ENCODE measurements at regions not wholly inside any gene's neighbourhood (a gene's known extent, or its start where the extent isn't known, plus 50 kb on each side); places are given as distances from the start of the nearest gene placed in this dataset.
"Not testable (repeated sequence)": the region's sequence is repeated elsewhere in the genome, so short reads cannot be mapped to it uniquely, and the experiment has no call there.

- DNase-seq (ENCODE audit: low read depth in 2 of 2) = no peak
- TF ChIP-seq, protein P1, sequence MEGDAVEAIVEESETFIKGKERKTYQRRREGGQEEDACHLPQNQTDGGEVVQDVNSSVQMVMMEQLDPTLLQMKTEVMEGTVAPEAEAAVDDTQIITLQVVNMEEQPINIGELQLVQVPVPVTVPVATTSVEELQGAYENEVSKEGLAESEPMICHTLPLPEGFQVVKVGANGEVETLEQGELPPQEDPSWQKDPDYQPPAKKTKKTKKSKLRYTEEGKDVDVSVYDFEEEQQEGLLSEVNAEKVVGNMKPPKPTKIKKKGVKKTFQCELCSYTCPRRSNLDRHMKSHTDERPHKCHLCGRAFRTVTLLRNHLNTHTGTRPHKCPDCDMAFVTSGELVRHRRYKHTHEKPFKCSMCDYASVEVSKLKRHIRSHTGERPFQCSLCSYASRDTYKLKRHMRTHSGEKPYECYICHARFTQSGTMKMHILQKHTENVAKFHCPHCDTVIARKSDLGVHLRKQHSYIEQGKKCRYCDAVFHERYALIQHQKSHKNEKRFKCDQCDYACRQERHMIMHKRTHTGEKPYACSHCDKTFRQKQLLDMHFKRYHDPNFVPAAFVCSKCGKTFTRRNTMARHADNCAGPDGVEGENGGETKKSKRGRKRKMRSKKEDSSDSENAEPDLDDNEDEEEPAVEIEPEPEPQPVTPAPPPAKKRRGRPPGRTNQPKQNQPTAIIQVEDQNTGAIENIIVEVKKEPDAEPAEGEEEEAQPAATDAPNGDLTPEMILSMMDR (IDR thresholded peaks at IDR 0.05; ENCODE audit: low read depth, low read length) = no peak
- no peak overlapping the region for H3K4me3 ChIP-seq (replicated peaks in 1 of 2; ENCODE audit: low read depth in 2 of 2, low read length in 2 of 2)
Observed at GRCh38 chr14:103192246-103192840, 69.1 kb downstream of the TNFAIP2 start.

DNA sequence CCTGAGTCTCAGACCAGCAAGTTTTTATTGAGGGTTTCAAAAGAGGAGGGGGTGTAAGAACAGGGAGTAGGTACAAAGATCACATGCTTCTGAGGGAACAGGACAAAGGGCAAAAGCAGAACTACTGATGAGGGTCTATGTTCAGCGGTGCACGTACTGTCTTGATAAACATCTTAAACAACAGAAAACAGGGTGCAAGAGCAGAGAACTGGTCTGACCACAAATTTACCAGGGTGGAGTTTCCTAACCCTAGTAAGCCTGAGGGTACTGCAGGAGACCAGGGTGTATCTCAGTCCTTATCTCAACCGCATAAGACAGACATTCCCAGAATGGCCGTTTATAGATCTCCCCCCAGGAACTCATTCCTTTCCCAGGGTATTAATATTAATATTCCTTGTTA is 69.6 kb downstream of the TNFAIP2 start:
- not testable (repeated sequence) for DNase-seq (ENCODE audit: low read depth in 2 of 2); H3K4me3 ChIP-seq (replicated peaks in 1 of 2; ENCODE audit: low read depth in 2 of 2, low read length in 2 of 2)

- DNase-seq (ENCODE audit: low read depth in 2 of 2); H3K4me3 ChIP-seq (replicated peaks in 1 of 2; ENCODE audit: low read depth in 2 of 2, low read length in 2 of 2): not testable (repeated sequence)
Observed at GRCh38 chr14:103193491-103193890, 70.2 kb downstream of the TNFAIP2 start.

- TF ChIP-seq, protein P1 (IDR thresholded peaks at IDR 0.05; ENCODE audit: low read depth, low read length) = no peak
- DNase-seq (ENCODE audit: low read depth in 2 of 2) = peak; percentile 79 to 81
- H3K4me3 ChIP-seq (replicated peaks in 1 of 2; ENCODE audit: low read depth in 2 of 2, low read length in 2 of 2) = no peak overlapping the region
Observed at GRCh38 chr14:103194256-103195045, 71.2 kb downstream of the TNFAIP2 start.

- no peak for DNase-seq (ENCODE audit: low read depth in 2 of 2)
- TF ChIP-seq, protein P1 (IDR thresholded peaks at IDR 0.05; ENCODE audit: low read depth, low read length) = no peak
- H3K4me3 ChIP-seq (replicated peaks in 1 of 2; ENCODE audit: low read depth in 2 of 2, low read length in 2 of 2) = no peak overlapping the region
Observed at GRCh38 chr14:103195828-103196615, 72.8 kb downstream of the TNFAIP2 start.

DNA sequence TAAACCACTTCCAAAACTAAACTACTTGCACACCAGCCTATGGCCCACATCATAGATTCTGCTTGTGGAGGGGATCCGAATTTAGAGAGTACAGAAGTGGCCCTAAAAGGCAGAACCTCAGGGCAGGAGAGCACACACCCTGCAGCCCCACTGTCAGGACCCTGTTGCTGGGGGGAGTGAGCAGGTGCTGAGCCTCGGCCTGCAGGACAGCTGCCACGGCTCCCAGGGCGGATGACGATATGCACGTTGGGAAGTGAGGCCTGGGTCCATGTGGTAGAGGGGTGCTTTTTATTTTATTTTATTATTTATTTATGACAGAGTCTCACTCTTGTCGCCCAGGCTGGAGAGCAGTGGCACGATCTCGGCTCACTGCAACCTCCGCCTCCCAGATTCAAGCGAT is 73.5 kb downstream of the TNFAIP2 start:
- TF ChIP-seq, protein P1 (IDR thresholded peaks at IDR 0.05; ENCODE audit: low read depth, low read length) = no peak
- no peak for DNase-seq (ENCODE audit: low read depth in 2 of 2)
- H3K4me3 ChIP-seq (replicated peaks in 1 of 2; ENCODE audit: low read depth in 2 of 2, low read length in 2 of 2) = no peak overlapping the region

DNA sequence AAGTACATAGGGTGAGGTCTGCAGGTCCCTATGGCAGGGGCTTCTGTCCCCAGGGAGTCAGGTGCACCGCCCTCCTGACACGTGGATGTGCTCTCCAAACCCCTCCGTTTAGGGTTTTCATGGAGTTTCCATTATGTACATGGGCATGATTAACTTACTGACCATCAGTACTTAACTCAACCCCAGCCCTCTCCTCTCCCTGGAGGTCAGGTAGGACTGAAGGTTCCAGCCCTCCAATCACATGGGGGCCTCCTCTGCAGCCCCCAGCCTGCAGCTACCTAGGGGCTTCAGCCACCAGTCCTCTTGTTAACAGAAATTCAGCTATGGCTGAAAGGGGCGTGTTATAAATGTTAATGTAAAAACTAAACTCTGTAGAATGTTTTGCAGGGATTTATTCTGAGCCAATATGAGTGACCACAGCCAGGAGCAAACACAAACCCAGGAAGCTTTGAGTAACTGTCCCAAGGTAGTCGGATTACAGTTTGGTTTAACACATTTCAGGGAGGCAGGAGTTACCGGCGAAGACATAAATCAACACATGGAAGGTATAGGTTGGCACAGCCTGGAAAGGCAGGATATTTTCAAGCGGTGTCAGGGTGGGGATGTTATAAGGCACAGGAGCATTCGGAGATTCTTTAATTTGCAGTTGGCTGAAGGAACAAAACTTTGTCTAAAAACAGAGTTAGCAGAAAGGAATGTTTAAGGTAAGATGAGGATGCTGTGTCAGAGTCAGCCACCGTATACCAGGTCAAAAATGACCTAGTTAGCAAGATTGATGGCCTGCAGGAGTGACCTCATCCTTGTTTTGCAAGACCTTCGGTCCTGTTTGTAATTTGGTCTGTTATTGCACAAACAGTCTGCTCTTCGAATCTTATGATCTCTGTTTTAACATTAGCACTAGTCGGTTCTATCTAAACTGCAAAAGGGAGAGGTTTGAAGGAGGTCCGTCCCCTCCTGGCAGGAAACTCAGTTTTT is 75.2 kb downstream of the TNFAIP2 start:
- no peak overlapping the region for H3K4me3 ChIP-seq (replicated peaks in 1 of 2; ENCODE audit: low read depth in 2 of 2, low read length in 2 of 2)
- TF ChIP-seq, protein P1 (IDR thresholded peaks at IDR 0.05; ENCODE audit: low read depth, low read length) = no peak
- DNase-seq (ENCODE audit: low read depth in 2 of 2) = peak; percentile 76 to 78
